ENCODE measurements at regions not wholly inside any gene's neighbourhood (a gene's known extent, or its start where the extent isn't known, plus 50 kb on each side); places are given as distances from the start of the nearest gene placed in this dataset.

DNA sequence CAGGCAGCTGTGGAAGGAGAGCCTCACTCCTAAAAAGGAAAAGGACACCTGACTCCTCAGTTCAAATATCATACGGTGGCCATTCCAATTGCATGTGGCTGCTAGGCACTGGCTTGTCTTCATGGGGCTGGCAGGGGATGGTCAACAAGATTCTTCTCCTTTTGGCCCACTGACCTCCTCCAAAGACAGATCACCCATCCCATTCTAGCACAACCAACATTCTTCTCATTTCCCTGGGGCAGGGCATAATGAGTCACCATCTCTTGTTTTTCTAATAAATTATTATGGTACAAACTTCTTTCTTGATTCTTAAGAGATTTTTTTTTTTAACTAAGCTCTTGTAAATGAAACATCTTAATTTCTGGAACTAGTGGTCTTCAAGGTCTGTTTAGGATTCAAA, 136.7 kb upstream of the NBEA start:
- no peaks in the 10 kb centered on the region for H3K9me3 ChIP-seq (ENCODE audit: low read depth, low read length)
- H3K27ac ChIP-seq (ENCODE audit: low read depth, low read length) = no peak overlapping the region
- H3K27me3 ChIP-seq (ENCODE audit: insufficient read depth, low read length) = no peaks in the 10 kb centered on the region
- TF ChIP-seq, protein P1, sequence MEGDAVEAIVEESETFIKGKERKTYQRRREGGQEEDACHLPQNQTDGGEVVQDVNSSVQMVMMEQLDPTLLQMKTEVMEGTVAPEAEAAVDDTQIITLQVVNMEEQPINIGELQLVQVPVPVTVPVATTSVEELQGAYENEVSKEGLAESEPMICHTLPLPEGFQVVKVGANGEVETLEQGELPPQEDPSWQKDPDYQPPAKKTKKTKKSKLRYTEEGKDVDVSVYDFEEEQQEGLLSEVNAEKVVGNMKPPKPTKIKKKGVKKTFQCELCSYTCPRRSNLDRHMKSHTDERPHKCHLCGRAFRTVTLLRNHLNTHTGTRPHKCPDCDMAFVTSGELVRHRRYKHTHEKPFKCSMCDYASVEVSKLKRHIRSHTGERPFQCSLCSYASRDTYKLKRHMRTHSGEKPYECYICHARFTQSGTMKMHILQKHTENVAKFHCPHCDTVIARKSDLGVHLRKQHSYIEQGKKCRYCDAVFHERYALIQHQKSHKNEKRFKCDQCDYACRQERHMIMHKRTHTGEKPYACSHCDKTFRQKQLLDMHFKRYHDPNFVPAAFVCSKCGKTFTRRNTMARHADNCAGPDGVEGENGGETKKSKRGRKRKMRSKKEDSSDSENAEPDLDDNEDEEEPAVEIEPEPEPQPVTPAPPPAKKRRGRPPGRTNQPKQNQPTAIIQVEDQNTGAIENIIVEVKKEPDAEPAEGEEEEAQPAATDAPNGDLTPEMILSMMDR (IDR thresholded peaks at IDR 0.05; ENCODE audit: extremely low read depth, low read depth, low read length) = no peak
- no peaks in the 10 kb centered on the region for H3K79me2 ChIP-seq (ENCODE audit: insufficient read depth, low read length)
- H3K4me3 ChIP-seq (ENCODE audit: insufficient read depth, low read length) = no peak overlapping the region
- no peaks in the 10 kb centered on the region for H4K20me1 ChIP-seq (ENCODE audit: insufficient read depth, low read length)
- H3K4me1 ChIP-seq (ENCODE audit: insufficient read depth, low read length) = no peaks in the 10 kb centered on the region
- DNase-seq (ENCODE audit: insufficient read length, low spot score, missing footprints) = no peak
- no peaks in the 10 kb centered on the region for H3K36me3 ChIP-seq (ENCODE audit: insufficient read depth, low read length)
- no peak overlapping the region for H3K4me2 ChIP-seq (ENCODE audit: insufficient read depth, low read length)
- no peak overlapping the region for H2AFZ ChIP-seq (ENCODE audit: low read length)

DNA sequence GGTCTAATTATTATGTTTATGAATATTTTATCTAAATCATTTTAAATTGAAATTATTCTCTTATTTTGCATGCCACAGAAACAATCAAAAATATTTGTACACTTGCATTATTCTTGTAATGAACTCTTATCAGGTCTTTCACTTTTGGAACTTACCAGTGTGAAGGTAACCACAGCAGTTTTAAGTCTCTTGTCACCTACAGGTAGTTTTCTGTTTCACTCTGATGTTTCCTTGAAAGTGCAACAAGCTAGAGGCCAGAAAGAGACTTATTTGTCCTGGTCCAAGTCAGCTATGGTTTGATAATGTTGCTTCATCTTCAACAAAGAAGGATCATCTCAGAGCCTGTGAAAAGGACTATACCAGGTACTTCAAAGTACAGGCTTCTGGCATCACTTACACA, 133.4 kb upstream of the NBEA start:
- no peak overlapping the region for H2AFZ ChIP-seq (ENCODE audit: low read length)
- no peak overlapping the region for H3K4me3 ChIP-seq (ENCODE audit: insufficient read depth, low read length)
- no peaks in the 10 kb centered on the region for H3K36me3 ChIP-seq (ENCODE audit: insufficient read depth, low read length)
- H3K27me3 ChIP-seq (ENCODE audit: insufficient read depth, low read length) = no peaks in the 10 kb centered on the region
- H3K27ac ChIP-seq (ENCODE audit: low read depth, low read length) = no peak overlapping the region
- H3K9me3 ChIP-seq (ENCODE audit: low read depth, low read length) = no peaks in the 10 kb centered on the region
- H3K4me2 ChIP-seq (ENCODE audit: insufficient read depth, low read length) = no peak overlapping the region
- TF ChIP-seq, protein P1 (IDR thresholded peaks at IDR 0.05; ENCODE audit: extremely low read depth, low read depth, low read length) = no peak
- no peaks in the 10 kb centered on the region for H3K4me1 ChIP-seq (ENCODE audit: insufficient read depth, low read length)
- H4K20me1 ChIP-seq (ENCODE audit: insufficient read depth, low read length) = no peaks in the 10 kb centered on the region
- DNase-seq (ENCODE audit: insufficient read length, low spot score, missing footprints) = no peak
- no peaks in the 10 kb centered on the region for H3K79me2 ChIP-seq (ENCODE audit: insufficient read depth, low read length)

DNA sequence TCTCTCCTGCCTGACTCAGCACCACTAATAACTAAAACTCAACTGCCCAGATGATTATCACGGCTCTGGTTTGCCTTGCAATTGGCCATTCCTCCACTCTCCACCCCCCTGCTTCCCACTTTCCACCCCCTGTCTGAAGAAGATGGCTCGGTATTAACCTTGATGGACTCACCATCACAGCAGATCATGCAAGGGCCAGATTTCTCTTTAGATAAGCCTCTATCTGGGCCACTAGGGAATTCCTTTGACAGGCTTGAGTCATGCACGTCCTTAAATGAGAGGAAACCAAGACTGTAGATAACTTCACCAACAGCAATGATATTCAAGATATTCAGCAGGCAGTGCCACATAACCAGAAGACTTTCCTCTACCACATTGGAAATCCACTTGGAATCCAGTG, 131.1 kb upstream of the NBEA start:
- Histone ChIP-seq H3K36me3 (ENCODE audit: insufficient read depth, low read length) (no peaks in the 10 kb centered on the region), H4K20me1 (ENCODE audit: insufficient read depth, low read length) (no peaks in the 10 kb centered on the region), H3K79me2 (ENCODE audit: insufficient read depth, low read length) (no peaks in the 10 kb centered on the region), H3K9me3 (ENCODE audit: low read depth, low read length) (no peaks in the 10 kb centered on the region), H3K4me2 (ENCODE audit: insufficient read depth, low read length) (no peak overlapping the region), H3K27ac (ENCODE audit: low read depth, low read length) (no peak overlapping the region), H3K4me3 (ENCODE audit: insufficient read depth, low read length) (no peak overlapping the region), H3K27me3 (ENCODE audit: insufficient read depth, low read length) (no peaks in the 10 kb centered on the region), H2AFZ (ENCODE audit: low read length) (no peak overlapping the region), H3K4me1 (ENCODE audit: insufficient read depth, low read length) (no peaks in the 10 kb centered on the region)
- DNase-seq (ENCODE audit: insufficient read length, low spot score, missing footprints) = no peak
- TF ChIP-seq, protein P1 (IDR thresholded peaks at IDR 0.05; ENCODE audit: extremely low read depth, low read depth, low read length) = no peak

DNA sequence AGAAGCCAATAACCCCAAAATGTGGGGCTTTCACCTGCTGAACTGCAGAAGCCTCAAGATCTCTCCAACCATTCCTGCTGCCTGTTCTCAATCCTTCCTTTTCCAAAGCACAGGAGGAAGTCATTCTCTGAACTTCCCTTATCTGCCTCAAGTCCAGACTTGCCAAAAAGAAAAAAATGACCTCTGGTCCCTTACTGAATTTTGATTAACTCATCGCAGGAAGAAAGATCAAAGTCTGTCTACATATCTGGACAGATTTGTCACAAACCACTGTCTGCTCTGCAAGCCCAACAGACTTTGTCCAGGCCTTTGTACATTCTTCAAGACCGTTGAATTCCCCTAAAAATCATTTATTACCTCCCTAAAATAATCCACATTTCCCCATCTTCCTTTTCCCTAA, 126.5 kb upstream of the NBEA start:
- H2AFZ ChIP-seq (ENCODE audit: low read length) = no peak overlapping the region
- no peaks in the 10 kb centered on the region for H3K36me3 ChIP-seq (ENCODE audit: insufficient read depth, low read length)
- no peaks in the 10 kb centered on the region for H3K4me1 ChIP-seq (ENCODE audit: insufficient read depth, low read length)
- no peak overlapping the region for H3K4me3 ChIP-seq (ENCODE audit: insufficient read depth, low read length)
- no peaks in the 10 kb centered on the region for H4K20me1 ChIP-seq (ENCODE audit: insufficient read depth, low read length)
- H3K27me3 ChIP-seq (ENCODE audit: insufficient read depth, low read length) = no peaks in the 10 kb centered on the region
- H3K27ac ChIP-seq (ENCODE audit: low read depth, low read length) = no peak overlapping the region
- TF ChIP-seq, protein P1 (IDR thresholded peaks at IDR 0.05; ENCODE audit: extremely low read depth, low read depth, low read length) = no peak
- no peaks in the 10 kb centered on the region for H3K9me3 ChIP-seq (ENCODE audit: low read depth, low read length)
- no peaks in the 10 kb centered on the region for H3K79me2 ChIP-seq (ENCODE audit: insufficient read depth, low read length)
- DNase-seq (ENCODE audit: insufficient read length, low spot score, missing footprints) = no peak
- H3K4me2 ChIP-seq (ENCODE audit: insufficient read depth, low read length) = no peak overlapping the region
